ENCODE measurements at regions not wholly inside any gene's neighbourhood (a gene's known extent, or its start where the extent isn't known, plus 50 kb on each side); places are given as distances from the start of the nearest gene placed in this dataset.

GRCh38 chr18:34971313-34971712, 69.9 kb upstream of the MAPRE2 start:
- TF ChIP-seq CTCF (conservative IDR thresholded peaks at IDR 0.05 in 1 of 2, IDR thresholded peaks at IDR 0.05 in 1 of 2; ENCODE audit: low read depth in 1 of 2, low read length in 2 of 2): no peak
- TF ChIP-seq EZH2 (IDR thresholded peaks at IDR 0.05; ENCODE audit: low read length, missing control alignments): no peak

Measured in fibroblast of lung (primary cell).